Muscle layer of colon (tissue), 2 donors: ENCODE measurements at regions not wholly inside any gene's neighbourhood (a gene's known extent, or its start where the extent isn't known, plus 50 kb on each side); places are given as distances from the start of the nearest gene placed in this dataset.
A peak's percentile ranks its signal among the peaks of the same experiment; 100 is the strongest.

ENCODE experiments used
- H3K27ac ChIP-seq: one replicate; pipeline ENCODE4 v1.7.0; 2013; ENCODE audit warnings: low read depth, mild to moderate bottlenecking, low read length, moderate library complexity
- H3K27me3 ChIP-seq, 2 donors: one replicate each; pipeline ENCODE4 v1.7.0; 2013; ENCODE audit warnings: low read length in 2 of 2, mild to moderate bottlenecking in 2 of 2; ENCODE audit not compliant: insufficient read depth in 2 of 2, control insufficient read depth in 1 of 2
- H3K36me3 ChIP-seq: one replicate; pipeline ENCODE4 v1.7.0; 2013; ENCODE audit warnings: mild to moderate bottlenecking, low read length; ENCODE audit not compliant: insufficient read depth
- H3K4me1 ChIP-seq: one replicate; pipeline ENCODE4 v1.7.0; 2013; ENCODE audit warnings: mild to moderate bottlenecking, low read length; ENCODE audit not compliant: insufficient read depth
- H3K4me3 ChIP-seq, 2 donors: one replicate each; pipeline ENCODE4 v1.7.0; 2013; ENCODE audit warnings: low read length in 2 of 2, low read depth in 1 of 2, mild to moderate bottlenecking in 1 of 2, moderate library complexity in 1 of 2
- H3K9ac ChIP-seq: one replicate; pipeline ENCODE4 v1.7.0; 2013; ENCODE audit warnings: low read length
- H3K9me3 ChIP-seq: one replicate; pipeline ENCODE4 v1.7.0; 2013; ENCODE audit warnings: mild to moderate bottlenecking, low read length
- donor health status: abdominal sarcoma.
- donor health status: Adenocarcinoma of cecum.

DNA sequence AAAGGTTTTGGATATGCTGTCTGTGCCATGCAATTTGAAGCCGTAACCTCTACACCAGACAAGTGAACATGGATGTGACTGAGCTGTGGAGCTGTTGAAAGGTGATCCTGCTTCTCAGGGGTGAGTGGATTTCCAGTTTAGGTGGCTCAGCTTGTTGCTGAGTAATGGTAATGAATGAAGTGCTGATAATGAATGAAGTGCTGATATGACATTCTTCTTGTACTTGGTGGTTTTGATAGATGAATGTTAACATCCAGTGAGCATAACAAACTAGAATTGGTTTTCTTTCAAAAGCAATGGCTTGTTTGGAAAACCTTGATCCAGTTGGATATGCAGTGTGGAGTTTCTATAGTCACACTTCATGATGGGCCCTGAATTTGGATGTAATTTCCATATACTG lies 89.7 kb upstream of the FZD8 start:
- Histone ChIP-seq H3K36me3 (no peaks in the 10 kb centered on the region), H3K27ac (no peak overlapping the region), H3K4me3 (no peak overlapping the region), H3K4me1 (peaks cover 7% of the 10 kb centered on the region), H3K27me3 (no peaks in the 10 kb centered on the region), H3K9me3 (no peaks in the 10 kb centered on the region), H3K9ac (no peak overlapping the region)

DNA sequence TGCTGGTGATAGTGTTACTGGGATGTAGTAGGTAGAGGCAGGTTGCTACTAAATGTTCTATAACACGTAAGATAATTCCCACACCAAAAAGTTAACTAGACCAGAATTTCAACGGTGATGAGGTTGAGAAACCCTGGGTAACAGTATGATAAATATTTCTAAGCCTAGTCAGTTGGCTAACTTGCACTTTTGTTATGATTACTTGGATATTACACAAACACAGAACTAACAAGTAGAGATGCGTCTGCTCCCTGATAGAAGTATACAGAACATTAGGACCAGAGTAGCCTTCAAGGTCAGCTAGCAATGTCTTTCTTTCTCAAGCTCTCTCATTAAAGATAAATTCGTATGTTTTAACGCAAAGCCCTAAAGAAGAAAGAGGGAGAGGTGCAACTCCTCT lies 86.2 kb upstream of the FZD8 start:
- no peaks in the 10 kb centered on the region for H3K9me3 ChIP-seq
- no peaks in the 10 kb centered on the region for H3K36me3 ChIP-seq
- no peak overlapping the region for H3K9ac ChIP-seq
- peaks cover 14% of the 10 kb centered on the region for H3K4me1 ChIP-seq
- peak overlapping the region; percentile 22 for H3K27ac ChIP-seq
- H3K4me3 ChIP-seq = no peak overlapping the region
- H3K27me3 ChIP-seq = no peaks in the 10 kb centered on the region

DNA sequence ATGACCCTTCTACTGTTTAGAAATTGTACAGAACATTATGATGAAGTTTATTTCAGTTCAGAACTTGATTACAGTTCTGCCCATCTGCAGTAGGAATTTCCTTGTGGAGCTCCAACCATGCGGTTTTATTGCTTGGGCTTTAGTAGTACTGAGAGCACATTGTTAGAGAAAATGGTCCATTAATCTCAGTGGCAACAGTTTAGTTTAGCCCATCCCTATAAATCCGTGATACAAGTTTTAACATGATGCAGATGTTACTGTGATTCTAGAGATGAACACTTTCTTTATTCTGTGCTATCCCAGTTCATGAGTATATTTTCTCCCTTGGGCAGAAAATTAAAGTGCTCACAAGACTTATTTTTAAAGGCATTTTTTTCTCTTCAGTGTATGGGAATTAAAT lies 84.8 kb upstream of the FZD8 start:
- Histone ChIP-seq H3K9me3 (no peaks in the 10 kb centered on the region), H3K27ac (peak overlapping the region; percentile 29), H3K4me3 (no peak overlapping the region), H3K9ac (no peak overlapping the region), H3K27me3 (no peaks in the 10 kb centered on the region), H3K36me3 (no peaks in the 10 kb centered on the region), H3K4me1 (peaks cover 14% of the 10 kb centered on the region)

DNA sequence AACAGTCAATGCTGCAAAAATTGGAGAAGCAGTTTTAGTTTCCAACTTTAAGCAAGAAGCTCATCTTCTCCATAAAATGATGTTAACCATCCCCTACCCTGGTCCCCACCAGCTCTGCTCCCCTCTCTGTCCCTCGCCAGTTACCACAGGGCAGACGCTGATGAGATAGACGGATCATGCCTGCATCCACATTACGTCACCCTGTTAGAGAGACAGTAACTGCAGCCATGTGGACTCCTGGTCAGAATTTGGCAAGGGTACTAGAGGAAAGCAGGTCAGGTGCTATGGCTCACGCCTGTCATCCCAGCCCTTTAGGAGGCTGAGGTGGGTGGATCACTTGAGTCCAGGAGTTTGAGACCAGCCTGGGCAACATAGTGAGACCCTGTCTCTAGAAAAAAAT lies 81.9 kb upstream of the FZD8 start:
- Histone ChIP-seq H3K4me1 (peaks cover 14% of the 10 kb centered on the region), H3K9me3 (no peaks in the 10 kb centered on the region), H3K9ac (no peak overlapping the region), H3K4me3 (no peak overlapping the region), H3K27ac (no peak overlapping the region), H3K36me3 (no peaks in the 10 kb centered on the region), H3K27me3 (no peaks in the 10 kb centered on the region)

DNA sequence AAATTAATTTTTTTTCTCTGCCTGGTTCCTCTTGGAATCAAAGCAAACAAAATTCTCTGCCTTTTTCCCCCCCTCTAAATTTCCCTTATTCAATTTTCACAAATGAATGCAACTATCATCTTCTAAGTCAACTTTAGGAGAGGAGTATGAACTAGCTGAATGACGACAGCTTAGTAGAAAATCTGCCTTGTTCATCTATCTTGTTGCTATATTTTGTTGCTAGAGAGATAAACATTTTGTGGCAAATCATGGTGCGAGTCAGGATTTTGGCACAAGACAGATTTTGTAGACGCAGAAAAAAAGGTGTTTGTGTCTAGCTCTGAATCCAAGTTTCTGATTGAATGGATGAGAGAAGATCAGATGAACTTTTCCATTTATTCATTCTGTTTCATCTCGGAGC lies 81.0 kb upstream of the FZD8 start:
- H3K4me3 ChIP-seq = no peak overlapping the region
- no peak overlapping the region for H3K27ac ChIP-seq
- H3K9ac ChIP-seq = no peak overlapping the region
- H3K27me3 ChIP-seq = no peaks in the 10 kb centered on the region
- H3K9me3 ChIP-seq = no peaks in the 10 kb centered on the region
- no peaks in the 10 kb centered on the region for H3K36me3 ChIP-seq
- peaks cover 10% of the 10 kb centered on the region for H3K4me1 ChIP-seq

DNA sequence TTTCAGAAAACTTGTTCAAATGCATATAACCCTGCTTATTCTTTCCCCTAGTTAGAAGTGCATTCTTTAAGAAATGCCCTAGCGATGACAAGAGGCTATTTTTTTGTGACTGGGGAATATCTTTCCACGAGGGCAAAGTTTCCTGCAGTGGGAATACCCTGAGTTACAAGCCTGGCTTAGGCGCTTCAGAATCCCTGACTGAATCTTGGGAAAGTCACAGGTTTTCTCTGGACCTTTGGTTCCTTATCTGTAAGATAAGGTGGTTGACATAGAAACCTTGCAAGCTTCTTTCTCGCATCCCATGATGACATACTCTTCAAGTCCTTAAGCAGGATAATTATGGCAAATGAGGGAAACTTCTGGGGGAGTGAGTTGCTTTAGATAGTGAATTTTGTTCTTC lies 80.5 kb upstream of the FZD8 start:
- Histone ChIP-seq H3K27ac (no peak overlapping the region), H3K36me3 (no peaks in the 10 kb centered on the region), H3K4me3 (no peak overlapping the region), H3K4me1 (peaks cover 6% of the 10 kb centered on the region), H3K9ac (no peak overlapping the region), H3K27me3 (no peaks in the 10 kb centered on the region), H3K9me3 (no peaks in the 10 kb centered on the region)

DNA sequence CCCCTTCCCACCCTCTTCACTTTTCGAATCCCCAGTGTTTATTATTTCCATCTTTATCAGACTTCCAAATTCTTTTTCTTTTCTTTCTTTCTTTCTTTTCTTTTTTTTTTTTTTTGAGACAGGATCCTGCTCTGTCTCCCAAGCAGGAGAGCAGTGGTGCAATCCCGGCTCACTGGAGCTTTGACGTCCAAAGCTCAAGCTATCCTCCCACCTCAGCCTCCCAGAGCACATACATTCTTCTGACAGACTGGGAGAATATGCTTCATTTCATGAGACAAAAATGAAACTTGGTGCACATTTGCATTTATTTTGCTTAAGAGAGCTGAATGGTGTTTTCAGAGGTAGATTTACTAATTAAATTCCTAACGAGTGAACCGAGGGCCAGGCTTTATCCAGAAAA lies 80.1 kb upstream of the FZD8 start:
- H3K27ac ChIP-seq = no peak overlapping the region
- H3K4me3 ChIP-seq = no peak overlapping the region
- no peak overlapping the region for H3K9ac ChIP-seq
- H3K36me3 ChIP-seq = no peaks in the 10 kb centered on the region
- H3K27me3 ChIP-seq = no peaks in the 10 kb centered on the region
- peaks cover 6% of the 10 kb centered on the region for H3K4me1 ChIP-seq
- H3K9me3 ChIP-seq = no peaks in the 10 kb centered on the region

DNA sequence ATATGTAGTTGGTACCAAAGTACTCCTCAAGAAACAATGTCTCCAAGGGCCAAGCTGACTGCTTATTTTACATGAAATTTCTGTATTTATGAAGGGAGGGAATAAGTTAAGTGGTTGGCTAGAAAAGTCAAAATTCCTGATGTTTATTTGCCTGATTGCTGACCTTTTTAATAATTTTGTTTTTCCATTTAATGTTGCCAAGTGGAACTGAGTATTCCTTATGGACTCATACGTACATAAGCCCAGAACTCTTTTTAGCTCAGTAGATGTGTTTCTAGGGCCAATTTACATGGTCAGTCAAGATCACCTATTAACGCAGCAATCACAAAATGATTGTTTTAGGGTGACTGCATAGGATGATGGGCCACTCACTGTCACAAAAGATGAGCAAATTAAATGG lies 78.3 kb upstream of the FZD8 start:
- H3K27ac ChIP-seq = no peak overlapping the region

DNA sequence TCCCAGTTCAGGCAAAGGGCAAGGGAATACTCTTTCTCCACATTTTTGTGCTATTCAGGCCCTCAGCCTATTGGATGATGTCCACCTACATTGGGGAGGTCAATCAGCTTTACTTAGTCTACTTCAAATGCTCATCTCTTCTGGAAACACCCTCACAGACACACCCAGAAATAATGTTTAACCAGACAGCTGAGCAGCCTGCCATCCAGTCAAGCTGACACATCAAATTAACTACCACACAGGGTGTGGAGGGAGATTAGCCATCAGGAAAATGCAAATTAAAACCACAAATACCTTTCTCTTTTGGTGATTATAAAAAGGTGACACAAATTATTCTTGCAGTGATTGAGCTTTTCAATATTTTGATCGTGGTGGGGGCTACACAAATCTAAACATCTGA lies 74.7 kb upstream of the FZD8 start:
- Histone ChIP-seq H3K27ac (no peak overlapping the region), H3K4me3 (no peak overlapping the region), H3K9ac (no peak overlapping the region), H3K9me3 (no peaks in the 10 kb centered on the region), H3K4me1 (no peaks in the 10 kb centered on the region), H3K27me3 (no peaks in the 10 kb centered on the region), H3K36me3 (no peaks in the 10 kb centered on the region)

More for the DNA sequence above, 78.3 kb upstream of the FZD8 start:
- H3K9me3 ChIP-seq = no peaks in the 10 kb centered on the region
- no peak overlapping the region for H3K4me3 ChIP-seq
- H3K27me3 ChIP-seq = no peaks in the 10 kb centered on the region
- H3K9ac ChIP-seq = no peak overlapping the region
- H3K36me3 ChIP-seq = no peaks in the 10 kb centered on the region
- H3K4me1 ChIP-seq = no peaks in the 10 kb centered on the region

DNA sequence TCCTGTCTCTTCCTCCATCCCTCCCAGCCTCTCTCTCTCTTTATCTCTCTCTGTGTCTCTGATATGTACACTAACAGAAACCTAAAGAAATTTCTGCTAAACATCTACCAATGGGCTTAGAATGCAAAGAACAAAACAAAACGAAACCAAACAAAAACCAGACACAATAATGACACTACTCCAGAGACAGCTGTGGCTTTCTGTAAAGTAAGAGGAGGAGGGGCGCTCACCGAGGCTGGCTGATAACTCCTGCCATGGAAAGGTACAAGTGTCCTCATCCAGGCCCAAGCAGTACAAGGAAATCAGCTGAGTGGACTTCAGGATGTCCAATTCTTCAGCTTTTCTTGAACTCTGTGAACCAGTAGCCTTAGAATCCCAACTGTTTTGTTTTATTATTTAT lies 70.4 kb upstream of the FZD8 start:
- H3K9ac ChIP-seq = no peak overlapping the region
- no peaks in the 10 kb centered on the region for H3K36me3 ChIP-seq
- no peak overlapping the region for H3K27ac ChIP-seq
- no peaks in the 10 kb centered on the region for H3K4me1 ChIP-seq
- H3K4me3 ChIP-seq = no peak overlapping the region
- H3K27me3 ChIP-seq = no peaks in the 10 kb centered on the region
- H3K9me3 ChIP-seq = no peaks in the 10 kb centered on the region

DNA sequence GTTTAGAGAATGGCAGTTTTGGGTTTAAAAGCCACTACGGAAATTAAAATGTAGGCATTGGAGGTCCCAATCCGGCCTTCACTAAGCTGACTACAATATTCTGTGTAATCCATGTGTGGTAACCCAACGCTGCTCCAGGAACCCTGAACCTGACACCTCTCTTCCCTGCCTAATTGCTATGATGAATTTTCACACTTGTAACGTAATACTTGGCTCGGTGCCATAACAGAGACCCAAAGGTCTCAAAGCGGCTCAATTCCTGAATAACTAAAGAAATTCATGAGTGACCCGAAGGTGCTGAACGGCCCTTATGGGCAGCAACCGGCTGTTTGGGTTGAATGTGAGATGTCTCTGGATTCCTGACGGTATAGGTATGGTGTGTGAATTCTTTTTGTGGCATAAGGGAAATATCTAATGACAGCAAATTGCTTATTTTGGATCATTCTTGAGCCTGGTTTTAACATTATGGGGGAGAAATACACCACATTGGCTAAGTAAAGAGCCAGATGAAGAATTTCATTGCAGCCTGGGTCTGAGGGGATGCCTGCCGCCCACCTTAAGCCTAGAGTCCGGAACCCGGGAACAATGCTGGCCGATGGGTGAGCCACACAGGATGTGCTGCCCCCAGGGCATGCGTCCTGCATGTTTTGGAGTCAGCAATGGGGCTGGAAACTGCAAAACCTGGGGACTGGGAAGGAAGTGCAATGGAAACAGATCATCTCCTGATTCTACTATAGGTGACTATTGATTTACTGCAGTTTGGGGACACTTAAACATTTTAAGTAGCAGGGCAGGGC lies 69.7 kb upstream of the FZD8 start:
- no peak overlapping the region for H3K27ac ChIP-seq
- H3K4me3 ChIP-seq = no peak overlapping the region
- H3K9me3 ChIP-seq = no peaks in the 10 kb centered on the region
- H3K4me1 ChIP-seq = no peaks in the 10 kb centered on the region
- H3K9ac ChIP-seq = no peak overlapping the region
- no peaks in the 10 kb centered on the region for H3K27me3 ChIP-seq
- no peaks in the 10 kb centered on the region for H3K36me3 ChIP-seq

DNA sequence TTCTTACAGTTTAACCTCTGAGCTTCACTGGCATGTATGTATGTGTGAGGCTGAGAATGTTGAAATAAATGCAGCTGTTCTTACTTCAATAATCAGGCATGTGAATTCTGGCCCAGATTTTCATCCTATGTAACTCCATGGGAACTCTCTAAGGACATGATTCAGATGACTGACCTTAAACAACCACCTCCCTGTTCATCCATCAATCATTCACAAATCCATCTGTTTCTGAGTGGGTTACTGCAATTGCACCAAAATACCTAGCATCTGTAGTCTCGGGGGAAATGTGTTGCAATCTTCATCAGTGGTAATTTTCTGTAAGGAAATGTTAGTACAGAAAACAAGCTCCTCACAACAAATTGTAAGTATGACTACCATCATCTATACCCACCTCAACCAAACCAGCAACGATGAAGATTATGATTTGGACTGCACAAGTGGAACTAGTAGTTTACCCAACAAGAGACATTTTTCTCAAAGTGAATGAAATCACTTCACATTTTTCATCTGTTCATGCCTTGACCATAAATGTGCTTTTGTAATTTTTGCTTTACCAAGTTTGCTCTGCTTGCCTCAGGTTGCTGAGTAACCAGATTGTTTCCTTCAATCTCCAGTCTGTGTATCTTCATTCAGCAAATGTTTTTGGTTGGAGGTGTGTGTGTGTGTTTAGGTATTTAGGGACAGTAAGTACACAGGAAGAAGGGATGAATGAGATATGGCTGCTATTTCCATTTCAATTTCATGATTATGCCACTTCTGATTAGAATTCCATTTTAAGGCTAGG lies 65.7 kb upstream of the FZD8 start:
- Histone ChIP-seq H3K36me3 (no peaks in the 10 kb centered on the region), H3K27me3 (no peaks in the 10 kb centered on the region), H3K4me3 (no peak overlapping the region), H3K4me1 (no peaks in the 10 kb centered on the region), H3K9ac (no peak overlapping the region), H3K27ac (no peak overlapping the region), H3K9me3 (no peaks in the 10 kb centered on the region)
